SU-DHL-6 (cell line): ENCODE measurements at regions not wholly inside any gene's neighbourhood (a gene's known extent, or its start where the extent isn't known, plus 50 kb on each side); places are given as distances from the start of the nearest gene placed in this dataset.

Experiments used
- EZH2phosphoT487 ChIP-seq: fragments of 200-600 bp; sonication (generic), shearing (Covaris generic); conservative IDR thresholded peaks from 2 replicates; pipeline ENCODE4 v1.6.1; 2018; ENCODE audit warnings: mild to moderate bottlenecking, antibody characterized with exemption, low read length, moderate library complexity, mixed read lengths
- TF ChIP-seq, protein P1 (sequence below): fragments of 200-600 bp; sonication (generic); IDR thresholded peaks from one replicate; pipeline ENCODE4 v1.5.1; 2017; ENCODE audit warnings: antibody characterized with exemption, mild to moderate bottlenecking, low read length, moderate library complexity; ENCODE audit not compliant: insufficient read depth, poor library complexity, severe bottlenecking

DNA sequence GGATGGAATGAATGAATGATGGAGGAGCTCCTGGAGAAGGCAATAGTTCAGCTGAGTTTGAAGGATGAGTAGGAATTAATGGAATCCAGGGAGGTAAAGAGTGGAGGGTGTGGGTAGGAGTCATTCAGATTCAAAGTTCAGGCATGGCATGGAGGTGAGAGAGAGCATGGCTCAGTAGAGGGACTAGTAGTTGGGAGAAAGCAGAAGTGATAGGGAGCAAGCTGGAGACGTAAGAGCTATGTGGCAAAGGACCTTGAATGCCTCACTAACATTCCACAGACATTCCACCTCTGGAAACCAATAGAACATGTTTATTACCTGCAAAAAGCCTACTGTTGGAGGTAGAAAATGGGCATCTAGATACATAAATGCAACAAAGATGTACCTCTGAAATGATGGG, 170.1 kb downstream of the HAUS1 start:
- TF ChIP-seq, protein P1, sequence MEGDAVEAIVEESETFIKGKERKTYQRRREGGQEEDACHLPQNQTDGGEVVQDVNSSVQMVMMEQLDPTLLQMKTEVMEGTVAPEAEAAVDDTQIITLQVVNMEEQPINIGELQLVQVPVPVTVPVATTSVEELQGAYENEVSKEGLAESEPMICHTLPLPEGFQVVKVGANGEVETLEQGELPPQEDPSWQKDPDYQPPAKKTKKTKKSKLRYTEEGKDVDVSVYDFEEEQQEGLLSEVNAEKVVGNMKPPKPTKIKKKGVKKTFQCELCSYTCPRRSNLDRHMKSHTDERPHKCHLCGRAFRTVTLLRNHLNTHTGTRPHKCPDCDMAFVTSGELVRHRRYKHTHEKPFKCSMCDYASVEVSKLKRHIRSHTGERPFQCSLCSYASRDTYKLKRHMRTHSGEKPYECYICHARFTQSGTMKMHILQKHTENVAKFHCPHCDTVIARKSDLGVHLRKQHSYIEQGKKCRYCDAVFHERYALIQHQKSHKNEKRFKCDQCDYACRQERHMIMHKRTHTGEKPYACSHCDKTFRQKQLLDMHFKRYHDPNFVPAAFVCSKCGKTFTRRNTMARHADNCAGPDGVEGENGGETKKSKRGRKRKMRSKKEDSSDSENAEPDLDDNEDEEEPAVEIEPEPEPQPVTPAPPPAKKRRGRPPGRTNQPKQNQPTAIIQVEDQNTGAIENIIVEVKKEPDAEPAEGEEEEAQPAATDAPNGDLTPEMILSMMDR = no peak
- no peak for TF ChIP-seq EZH2phosphoT487
